ENCODE measurements at regions not wholly inside any gene's neighbourhood (a gene's known extent, or its start where the extent isn't known, plus 50 kb on each side); places are given as distances from the start of the nearest gene placed in this dataset.

DNA sequence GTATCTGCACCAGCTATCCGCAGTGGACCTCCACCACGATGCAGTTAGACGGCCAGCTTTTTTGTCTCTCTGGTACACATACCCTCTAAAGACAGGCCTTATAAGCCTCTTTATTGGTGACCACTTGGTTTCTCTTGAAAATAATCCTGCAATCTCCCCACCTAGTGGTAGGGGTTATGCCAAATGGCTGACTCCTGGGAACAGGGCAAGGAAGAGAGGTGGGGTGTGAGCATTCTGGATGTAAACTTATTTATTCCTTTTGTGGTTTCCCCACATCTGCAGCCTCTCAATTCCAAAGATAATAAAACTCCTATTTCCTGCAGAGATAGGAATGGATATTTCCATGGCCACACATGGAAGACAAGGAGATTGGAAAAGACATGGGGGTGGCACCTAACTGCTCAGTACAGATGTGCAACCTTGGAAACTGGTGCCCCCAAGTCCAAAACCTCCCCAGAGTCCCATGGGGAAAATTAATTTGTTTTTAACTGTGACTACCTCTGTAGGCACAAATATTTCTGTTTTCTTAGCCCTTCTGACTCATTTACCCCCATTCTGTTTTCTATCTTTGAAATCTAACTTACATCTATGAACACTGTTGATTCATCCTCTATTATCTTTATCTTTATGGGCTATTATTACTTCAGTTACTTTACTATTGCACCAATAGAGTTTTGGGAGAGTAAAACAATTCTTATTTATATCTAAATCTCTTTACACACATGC is 112.7 kb upstream of the TSHZ3 start:
- Histone ChIP-seq H3K4me3 (replicated peaks; ENCODE audit: insufficient read depth, low read length) (no peak overlapping the region), H3K27me3 (ENCODE audit: insufficient read depth, poor library complexity, severe bottlenecking) (no peaks in the 10 kb centered on the region), H3K27ac (replicated peaks) (no peak overlapping the region)
- no peak for DNase-seq (ENCODE audit: low read depth in 1 of 2, low spot score in 1 of 2)
- TF ChIP-seq GABPA (IDR thresholded peaks at IDR 0.05; ENCODE audit: low read depth) (no peak), SPI1 (IDR thresholded peaks at IDR 0.05; ENCODE audit: borderline replicate concordance, low read depth) (no peak)
- TF ChIP-seq, protein P1, sequence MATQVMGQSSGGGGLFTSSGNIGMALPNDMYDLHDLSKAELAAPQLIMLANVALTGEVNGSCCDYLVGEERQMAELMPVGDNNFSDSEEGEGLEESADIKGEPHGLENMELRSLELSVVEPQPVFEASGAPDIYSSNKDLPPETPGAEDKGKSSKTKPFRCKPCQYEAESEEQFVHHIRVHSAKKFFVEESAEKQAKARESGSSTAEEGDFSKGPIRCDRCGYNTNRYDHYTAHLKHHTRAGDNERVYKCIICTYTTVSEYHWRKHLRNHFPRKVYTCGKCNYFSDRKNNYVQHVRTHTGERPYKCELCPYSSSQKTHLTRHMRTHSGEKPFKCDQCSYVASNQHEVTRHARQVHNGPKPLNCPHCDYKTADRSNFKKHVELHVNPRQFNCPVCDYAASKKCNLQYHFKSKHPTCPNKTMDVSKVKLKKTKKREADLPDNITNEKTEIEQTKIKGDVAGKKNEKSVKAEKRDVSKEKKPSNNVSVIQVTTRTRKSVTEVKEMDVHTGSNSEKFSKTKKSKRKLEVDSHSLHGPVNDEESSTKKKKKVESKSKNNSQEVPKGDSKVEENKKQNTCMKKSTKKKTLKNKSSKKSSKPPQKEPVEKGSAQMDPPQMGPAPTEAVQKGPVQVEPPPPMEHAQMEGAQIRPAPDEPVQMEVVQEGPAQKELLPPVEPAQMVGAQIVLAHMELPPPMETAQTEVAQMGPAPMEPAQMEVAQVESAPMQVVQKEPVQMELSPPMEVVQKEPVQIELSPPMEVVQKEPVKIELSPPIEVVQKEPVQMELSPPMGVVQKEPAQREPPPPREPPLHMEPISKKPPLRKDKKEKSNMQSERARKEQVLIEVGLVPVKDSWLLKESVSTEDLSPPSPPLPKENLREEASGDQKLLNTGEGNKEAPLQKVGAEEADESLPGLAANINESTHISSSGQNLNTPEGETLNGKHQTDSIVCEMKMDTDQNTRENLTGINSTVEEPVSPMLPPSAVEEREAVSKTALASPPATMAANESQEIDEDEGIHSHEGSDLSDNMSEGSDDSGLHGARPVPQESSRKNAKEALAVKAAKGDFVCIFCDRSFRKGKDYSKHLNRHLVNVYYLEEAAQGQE (IDR thresholded peaks at IDR 0.05; ENCODE audit: insufficient replicate concordance, low read depth), result no peak

DNA sequence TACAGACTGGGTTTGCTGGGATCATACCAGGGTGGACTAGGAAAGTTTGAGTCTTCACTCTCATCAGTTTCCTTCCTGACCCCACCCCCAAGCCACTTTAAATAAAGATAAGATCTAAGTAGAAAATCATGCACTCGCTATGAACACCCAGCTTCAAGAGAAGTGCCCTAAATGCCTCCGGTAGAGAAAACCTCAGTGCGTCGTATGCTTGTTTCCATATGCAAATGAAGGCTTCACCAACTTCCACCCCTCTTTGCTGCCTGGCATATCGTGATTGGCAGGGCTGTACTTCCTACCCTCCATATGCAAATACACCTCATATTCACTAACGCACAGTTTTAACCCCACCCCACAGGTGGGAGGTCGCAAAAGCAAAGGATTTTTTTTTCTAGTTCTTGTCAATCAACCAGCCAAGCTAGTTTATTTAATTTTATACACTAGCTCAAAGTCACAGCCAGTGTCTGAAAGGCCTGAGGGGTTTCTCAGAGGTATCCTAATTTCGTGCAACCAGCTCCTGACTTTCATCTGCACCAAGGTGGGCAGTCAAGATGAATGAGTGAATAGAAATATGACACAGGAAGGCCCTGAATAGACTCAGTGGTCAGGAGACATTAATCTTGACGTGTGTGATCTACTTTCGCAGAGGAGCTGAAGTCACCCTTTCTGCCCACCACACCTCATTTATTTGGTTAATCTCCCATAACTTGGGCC is 121.1 kb upstream of the TSHZ3 start:
- Histone ChIP-seq H3K27me3 (ENCODE audit: insufficient read depth, poor library complexity, severe bottlenecking) (no peaks in the 10 kb centered on the region), H3K4me3 (replicated peaks; ENCODE audit: insufficient read depth, low read length) (no peak overlapping the region), H3K27ac (replicated peaks) (no peak overlapping the region)
- no peak for DNase-seq (ENCODE audit: low read depth in 1 of 2, low spot score in 1 of 2)
- TF ChIP-seq SPI1 (IDR thresholded peaks at IDR 0.05; ENCODE audit: borderline replicate concordance, low read depth), result no peak

DNA sequence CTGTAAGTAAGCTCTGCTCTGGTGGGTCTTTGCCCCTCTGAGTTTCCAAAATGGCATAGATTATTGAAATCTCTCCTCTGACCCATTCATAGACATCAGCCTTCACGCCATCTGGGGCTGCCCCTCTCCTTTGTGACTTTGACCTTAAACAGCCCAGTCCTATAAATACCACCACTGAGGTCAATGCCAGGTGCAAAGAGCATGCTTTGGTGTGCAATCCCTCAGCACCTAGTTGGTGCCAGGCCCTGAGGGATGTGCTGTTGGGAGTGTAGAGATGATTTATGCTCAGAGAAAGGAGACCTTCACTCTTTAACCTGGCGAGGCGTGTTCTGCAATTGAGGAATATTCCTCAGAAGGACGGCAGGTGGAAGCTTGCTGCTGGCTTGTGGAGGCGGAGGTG is 121.7 kb upstream of the TSHZ3 start:
- Histone ChIP-seq H3K27me3 (ENCODE audit: insufficient read depth, poor library complexity, severe bottlenecking) (no peaks in the 10 kb centered on the region), H3K4me3 (replicated peaks; ENCODE audit: insufficient read depth, low read length) (no peak overlapping the region), H3K27ac (replicated peaks) (no peak overlapping the region)
- no peak for TF ChIP-seq POLR2AphosphoS5 (IDR thresholded peaks at IDR 0.05; ENCODE audit: low read depth)
- no peak for TF ChIP-seq SPI1 (IDR thresholded peaks at IDR 0.05; ENCODE audit: borderline replicate concordance, low read depth)
- no peak for TF ChIP-seq GABPA (IDR thresholded peaks at IDR 0.05; ENCODE audit: low read depth)
- TF ChIP-seq, protein P2, sequence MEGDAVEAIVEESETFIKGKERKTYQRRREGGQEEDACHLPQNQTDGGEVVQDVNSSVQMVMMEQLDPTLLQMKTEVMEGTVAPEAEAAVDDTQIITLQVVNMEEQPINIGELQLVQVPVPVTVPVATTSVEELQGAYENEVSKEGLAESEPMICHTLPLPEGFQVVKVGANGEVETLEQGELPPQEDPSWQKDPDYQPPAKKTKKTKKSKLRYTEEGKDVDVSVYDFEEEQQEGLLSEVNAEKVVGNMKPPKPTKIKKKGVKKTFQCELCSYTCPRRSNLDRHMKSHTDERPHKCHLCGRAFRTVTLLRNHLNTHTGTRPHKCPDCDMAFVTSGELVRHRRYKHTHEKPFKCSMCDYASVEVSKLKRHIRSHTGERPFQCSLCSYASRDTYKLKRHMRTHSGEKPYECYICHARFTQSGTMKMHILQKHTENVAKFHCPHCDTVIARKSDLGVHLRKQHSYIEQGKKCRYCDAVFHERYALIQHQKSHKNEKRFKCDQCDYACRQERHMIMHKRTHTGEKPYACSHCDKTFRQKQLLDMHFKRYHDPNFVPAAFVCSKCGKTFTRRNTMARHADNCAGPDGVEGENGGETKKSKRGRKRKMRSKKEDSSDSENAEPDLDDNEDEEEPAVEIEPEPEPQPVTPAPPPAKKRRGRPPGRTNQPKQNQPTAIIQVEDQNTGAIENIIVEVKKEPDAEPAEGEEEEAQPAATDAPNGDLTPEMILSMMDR (IDR thresholded peaks at IDR 0.05; ENCODE audit: insufficient read depth, low read length), result no peak
- TF ChIP-seq, protein P1 (IDR thresholded peaks at IDR 0.05; ENCODE audit: insufficient replicate concordance, low read depth), result no peak
- DNase-seq (ENCODE audit: low read depth in 1 of 2, low spot score in 1 of 2), result no peak

DNA sequence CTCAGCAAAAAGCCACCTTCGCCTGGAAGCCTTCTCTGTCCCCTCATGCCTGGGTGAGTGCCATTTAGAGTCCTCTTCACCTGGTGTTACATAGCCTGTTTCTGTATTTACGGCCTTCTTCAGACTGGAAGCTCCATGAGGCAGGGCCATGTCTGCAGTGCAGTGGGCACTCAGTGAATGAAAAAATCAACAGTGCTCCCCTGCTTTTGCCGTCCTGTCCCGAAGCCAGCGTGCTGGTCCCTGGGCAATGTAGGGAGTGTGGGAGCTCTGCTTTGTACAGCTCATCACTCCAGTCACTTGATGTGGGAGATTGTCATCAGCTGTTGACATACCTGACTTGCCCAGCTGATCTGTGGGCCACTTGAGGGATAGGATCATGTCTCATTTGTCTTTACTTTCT is 129.0 kb upstream of the TSHZ3 start:
- DNase-seq (ENCODE audit: low read depth in 1 of 2, low spot score in 1 of 2), result no peak
- Histone ChIP-seq H3K4me3 (replicated peaks; ENCODE audit: insufficient read depth, low read length) (no peak overlapping the region), H3K27me3 (ENCODE audit: insufficient read depth, poor library complexity, severe bottlenecking) (no peaks in the 10 kb centered on the region), H3K27ac (replicated peaks) (no peak overlapping the region)
- TF ChIP-seq, protein P1 (IDR thresholded peaks at IDR 0.05; ENCODE audit: insufficient replicate concordance, low read depth), result no peak
- no peak for TF ChIP-seq SPI1 (IDR thresholded peaks at IDR 0.05; ENCODE audit: borderline replicate concordance, low read depth)
- no peak for TF ChIP-seq POLR2AphosphoS5 (IDR thresholded peaks at IDR 0.05; ENCODE audit: low read depth)
- TF ChIP-seq, protein P2 (IDR thresholded peaks at IDR 0.05; ENCODE audit: insufficient read depth, low read length), result no peak
- TF ChIP-seq GABPA (IDR thresholded peaks at IDR 0.05; ENCODE audit: low read depth), result no peak

Data from HL-60 (cell line).